ENCODE measurements at regions not wholly inside any gene's neighbourhood (a gene's known extent, or its start where the extent isn't known, plus 50 kb on each side); places are given as distances from the start of the nearest gene placed in this dataset.

DNA sequence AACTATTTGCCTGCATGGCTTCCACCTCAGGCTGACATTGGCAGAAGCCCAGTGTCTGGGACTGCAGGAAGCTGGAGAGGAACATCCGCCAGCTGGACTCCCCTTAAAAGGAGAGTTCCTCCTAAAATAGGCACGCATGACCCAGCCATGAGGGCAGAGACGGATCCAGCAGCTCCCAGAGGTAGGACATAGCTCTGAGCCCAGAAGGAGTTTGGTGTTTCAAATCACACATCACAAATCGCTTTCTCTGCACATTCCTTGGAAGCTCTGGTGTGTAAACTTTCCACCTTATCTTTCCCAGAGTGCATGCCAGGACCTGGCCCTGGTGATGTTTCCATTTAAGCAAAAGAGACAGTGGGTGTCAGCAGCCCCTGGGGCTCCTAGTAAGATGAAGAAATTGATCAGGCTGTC, 231.1 kb upstream of the CDH5 start:
- DNase-seq = peak; percentile 55

DNA sequence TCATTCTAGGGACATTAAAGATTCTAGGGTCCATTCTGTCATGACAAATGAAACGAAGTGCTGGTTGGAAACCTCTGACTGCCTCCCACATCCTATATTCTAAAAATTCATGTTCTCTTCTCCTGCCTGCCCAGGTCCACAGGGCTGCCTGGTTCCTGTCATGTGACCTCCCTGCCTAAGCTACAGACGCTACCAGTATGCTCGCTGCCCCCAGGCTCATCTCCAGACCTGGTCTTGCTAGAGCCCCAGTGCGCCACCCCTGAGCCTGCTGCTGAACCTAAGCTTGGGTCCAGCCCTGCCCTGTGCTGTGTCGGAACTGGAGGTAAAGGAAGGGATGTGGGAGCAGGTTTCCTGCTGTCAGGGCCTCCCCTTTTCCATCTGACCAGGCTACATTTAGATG, 231.6 kb upstream of the CDH5 start:
- DNase-seq = no peak

DNA sequence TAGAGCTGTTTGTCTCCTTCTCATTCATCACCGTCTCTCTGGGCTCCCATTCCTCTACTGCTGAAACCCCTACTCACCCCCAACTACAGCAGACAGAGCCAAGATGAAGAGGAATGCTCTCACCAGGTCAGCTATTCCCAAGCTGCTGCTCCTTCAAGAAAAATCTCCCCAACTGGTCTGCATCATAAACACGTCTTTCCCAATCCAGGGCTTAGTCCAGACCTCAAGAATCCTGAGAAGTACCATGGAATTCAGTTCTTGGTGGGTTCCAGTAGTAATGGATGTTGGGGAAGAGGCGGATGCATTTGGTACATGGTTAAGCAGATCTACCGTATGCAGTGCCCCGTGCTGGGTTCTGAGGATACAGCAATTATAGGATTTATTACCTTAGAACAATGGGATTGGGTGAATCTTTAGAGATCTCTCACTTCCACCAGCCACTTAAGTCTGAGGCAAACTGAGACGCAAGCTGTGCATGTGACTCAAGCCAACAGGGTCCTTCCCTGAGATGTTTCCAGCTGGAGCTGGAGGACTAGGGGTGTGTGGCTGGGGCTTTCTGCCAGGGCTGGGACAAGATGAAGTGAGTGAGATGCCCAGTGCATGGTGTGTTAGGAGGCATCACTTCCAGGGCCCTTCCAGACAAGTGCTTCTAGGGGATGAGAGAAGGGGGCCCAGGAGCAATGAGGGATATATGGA, 232.7 kb upstream of the CDH5 start:
- DNase-seq = peak; percentile 72

DNA sequence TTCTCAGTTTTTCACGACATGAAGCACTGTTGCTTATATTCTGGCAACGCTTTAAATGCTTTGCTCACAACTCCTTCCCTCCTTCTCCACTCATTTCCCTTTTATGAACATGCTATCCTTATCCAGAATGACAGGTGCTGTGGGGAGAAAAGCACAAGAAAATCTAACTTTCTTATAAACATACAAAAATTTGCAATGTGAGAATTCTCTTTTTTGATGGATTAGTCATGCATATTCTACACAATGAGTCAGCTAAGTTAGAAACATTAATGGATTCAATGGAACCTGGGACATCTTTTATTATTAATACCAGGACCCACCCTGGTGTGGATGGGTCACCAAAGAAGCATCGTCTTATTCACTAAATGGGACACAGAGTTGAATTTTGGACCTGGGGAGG, 234.6 kb upstream of the CDH5 start:
- DNase-seq = peak; percentile 73

DNA sequence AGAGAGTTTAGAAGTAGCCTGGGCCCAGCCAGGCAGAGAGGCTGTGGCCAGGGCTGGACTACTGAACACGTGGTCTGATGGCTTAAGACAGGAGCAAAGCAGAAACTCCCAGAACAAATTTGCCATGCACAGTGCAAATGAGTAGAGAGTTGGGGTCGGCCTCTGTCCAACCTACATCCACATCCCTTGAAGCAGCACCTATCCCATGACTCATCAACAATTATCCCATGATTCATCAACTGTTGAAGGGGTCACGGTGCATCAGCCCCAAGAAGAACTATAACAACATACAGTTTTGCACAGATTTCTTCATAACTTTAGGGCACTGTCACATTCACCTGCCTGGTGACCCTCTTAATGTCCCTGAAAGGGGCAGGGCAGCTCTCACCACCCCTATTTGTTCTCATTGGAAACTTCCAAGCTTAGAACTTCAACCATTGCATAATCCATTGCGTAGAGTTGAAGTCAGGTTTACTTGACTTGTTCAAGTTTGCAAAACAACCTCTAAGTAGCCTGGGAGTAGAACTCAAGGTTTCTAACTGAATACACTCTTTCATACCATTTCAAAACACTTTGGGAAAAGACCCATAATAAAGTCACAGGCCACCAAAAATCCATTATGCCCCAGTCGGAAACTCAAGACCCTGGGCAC, 235.2 kb upstream of the CDH5 start:
- peak; percentile 80 for DNase-seq

DNA sequence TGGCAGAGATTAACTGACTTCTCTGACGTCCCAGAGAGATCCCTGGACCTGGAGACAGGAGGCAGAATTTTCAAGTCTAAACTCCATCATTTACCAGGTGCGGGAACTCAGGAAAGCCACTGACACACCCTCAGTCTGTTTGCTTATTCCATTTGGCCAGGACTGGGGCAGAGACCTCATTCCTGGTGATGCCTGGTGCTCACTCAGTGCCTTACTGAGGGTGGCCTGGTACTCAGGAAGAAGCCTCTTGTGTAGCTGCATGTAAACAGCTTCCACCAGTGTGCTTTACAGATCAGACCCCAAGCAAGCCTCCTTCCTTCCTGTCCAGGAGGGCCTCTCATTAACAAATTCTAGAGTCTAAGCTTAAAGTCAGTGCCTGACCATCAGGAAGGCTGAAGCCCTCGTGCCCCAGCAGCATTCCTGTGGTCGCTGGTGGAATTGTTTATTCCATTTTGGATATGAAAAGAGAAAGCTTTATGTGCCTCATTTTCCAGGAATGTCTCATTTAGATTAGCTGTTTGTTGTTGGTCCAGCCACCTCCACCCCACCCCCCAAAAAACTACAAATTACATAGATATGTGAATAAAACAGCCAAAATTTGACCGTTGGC, 236.1 kb upstream of the CDH5 start:
- DNase-seq = peak; percentile 66

DNA sequence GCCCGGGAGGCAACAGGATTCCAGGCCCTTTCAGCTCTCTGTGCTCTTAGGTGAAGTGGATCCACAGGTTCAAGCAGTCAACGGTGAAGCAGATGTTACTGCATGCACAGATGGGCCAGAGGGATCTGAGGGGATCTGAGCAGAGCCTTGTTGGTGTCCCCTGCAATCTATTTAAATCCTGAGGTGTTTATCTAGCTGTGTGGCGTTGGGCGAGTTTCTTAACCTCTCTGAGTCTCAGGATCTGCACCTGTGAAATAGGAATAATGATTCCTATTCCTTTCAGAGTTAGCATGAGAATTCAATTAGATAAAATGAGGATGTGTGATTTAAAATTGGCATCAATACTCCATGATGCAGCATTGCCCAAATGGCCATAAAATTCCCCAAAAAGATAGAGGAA, 237.3 kb upstream of the CDH5 start:
- DNase-seq = no peak

DNA sequence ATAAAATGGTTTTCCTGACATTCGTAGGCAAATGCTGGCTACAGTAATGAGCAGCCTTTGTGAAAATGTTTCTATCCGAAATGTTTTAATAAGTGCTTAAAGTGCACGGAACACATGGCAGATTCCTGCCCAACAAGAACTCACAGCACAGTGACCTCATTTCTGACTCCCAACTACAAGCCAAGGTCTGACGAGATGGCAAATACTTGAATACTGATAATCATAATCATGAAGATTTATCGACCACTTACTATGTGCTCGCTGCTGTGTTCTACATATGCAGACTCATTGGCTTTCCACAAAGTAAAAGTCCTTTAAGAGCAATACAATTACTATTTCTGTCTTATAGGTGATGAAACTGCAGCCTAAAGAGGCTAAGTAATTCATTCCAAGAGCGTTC, 238.1 kb upstream of the CDH5 start:
- peak; percentile 51 for DNase-seq

DNA sequence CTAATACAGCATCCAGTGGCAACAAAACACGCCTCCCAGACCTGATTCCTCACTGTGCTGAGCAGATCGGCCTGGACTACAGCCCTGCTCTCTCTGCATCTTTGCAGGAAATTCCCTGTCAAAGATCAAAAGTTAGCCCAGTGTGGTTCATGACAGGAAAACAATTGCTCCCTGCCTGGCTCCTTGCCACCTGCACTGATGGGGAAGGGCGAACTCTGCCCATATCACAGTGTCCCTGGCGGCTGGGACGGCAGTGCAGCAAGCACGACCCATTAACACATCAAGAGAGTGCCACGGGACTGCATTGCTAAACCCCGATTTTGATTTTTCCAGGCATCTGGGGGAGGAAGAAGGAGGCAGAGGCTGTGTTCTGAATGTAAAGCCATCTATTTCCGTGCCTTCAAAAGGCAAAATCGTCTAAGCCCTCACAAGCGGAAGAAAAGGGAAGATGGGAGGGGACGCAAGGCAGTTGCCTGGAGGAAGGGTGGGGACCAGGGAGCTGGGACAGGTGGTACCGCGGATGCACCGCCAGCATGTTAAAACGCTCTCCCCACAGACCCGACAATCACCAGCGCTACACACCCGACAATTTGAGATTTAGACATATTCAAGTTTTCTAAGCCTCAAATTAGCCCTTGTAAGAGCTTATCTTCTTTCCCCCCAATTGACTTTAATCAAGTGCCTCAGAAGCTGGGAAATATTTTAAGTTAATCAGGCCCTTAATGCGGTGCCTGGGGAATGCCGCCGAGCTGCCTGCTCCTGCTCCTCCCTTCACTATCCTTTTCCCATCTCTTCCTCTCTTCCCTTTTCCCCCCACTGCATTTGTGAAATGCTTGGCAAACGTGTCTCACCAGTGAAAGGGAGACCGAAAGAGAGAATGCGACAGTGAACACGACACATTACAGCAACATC, 238.8 kb upstream of the CDH5 start:
- peak; percentile 42 for DNase-seq

DNA sequence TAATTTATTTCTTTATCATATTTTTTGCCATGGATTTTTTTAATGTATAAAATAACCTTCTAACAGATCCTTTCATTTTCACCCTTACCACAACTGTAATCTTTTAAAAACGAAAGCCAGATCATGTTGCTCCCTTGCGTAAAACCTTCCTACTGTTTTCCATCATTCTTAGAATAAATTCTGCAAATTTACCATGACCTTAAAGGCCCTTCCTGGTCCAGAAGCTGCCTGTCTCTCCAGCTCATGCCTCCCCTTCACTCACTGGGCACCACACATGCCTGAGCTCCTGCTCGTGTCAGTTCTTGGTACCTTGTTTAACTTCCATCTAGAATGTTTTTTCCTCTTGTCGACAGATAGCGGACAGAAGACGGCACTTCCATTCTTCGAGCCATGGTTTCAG, 245.0 kb upstream of the CDH5 start:
- DNase-seq = no peak

DNA sequence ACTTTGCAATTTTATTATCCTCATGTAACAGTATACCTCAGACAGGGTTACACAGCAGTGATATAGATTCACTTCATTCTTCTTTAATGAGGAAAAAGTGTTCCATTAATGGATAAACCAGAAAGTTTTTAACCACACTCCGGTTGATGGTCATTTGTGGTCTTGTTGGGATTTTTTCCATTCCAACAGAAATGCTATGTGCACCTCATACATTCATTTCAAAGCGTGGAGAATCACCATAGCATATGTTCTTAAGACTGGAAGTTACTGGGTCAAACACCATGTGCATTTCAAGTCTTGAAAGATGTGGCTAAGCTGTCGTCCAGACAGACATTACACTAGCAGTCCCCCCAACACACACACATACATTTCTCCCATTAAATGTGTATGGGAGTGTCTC, 245.8 kb upstream of the CDH5 start:
- peak; percentile 88 for DNase-seq

DNA sequence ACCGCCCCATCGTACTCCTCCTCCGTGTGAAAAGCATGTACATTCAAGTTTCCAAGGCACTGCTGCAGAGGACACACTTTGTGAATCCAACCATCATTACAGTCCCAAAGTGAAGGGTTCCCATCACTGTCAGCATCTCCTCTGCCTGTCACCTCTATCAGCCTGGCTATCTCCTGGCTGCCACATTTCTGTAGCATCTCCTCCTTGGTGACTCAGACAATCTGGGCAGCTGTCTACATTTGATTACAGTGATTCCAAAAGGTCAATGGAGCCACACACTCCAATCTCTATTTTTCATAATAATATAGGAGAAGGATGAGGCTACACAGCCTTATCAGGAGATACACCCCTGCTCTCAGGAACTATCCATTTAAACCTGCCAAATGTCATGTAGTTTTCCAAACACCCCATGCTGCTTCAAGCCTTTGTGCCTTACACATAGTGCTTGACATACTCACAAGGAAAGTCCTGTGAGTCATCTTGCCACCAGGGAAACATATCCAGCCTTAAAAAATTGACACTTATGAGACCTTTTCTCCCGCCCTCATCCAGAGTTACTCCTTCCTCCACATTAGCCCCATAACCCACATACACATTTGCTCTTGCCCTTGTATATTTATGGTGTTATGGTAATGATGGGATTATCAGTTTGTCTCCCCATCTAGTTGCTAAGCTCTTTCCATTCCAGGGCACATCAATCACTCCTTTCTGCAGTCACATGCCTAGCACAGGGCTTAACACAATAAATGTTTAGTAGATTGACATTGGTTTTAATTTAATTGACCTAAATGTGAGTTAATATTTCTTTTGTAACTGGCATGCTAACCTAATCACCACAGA, 250.1 kb upstream of the CDH5 start:
- peak; percentile 82 for DNase-seq

DNA sequence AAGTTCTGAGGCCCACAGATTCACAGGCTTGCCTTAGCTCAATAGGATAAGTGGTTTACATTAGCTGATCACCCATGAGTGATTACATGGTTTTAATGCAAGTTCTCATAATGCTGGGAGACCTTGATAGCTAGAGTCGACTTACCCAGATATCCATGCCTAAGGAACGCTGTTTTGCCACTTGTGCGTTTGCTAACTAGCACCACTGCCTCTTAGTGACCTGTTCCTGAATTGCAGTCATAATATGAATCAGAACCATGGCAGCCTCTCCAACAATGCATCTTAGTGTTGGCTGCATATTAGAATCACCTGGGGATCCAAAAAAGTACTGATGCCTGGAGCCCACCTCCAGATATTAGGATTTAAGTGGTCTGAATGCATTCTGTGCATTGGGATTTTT, 251.1 kb upstream of the CDH5 start:
- no peak for DNase-seq

DNA sequence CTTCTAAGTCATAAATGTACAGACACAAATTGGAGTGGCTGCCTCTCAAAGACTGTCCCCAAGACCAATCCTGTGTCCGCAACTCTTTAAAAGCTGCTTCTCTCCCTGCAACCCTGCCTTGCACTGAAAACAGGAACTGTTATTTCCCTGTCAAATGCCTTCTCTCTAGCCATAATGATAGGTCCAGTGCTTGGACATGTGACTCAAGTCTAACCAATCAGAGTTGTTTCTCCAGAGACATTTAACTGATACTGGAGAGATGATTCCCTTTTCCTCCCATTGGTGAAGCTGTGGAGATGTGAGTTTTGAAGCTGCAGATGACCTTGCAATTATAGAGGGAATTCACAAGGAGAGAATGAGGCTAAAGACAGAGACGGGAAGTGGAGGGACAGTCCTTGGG, 253.3 kb upstream of the CDH5 start:
- no peak for DNase-seq

DNA sequence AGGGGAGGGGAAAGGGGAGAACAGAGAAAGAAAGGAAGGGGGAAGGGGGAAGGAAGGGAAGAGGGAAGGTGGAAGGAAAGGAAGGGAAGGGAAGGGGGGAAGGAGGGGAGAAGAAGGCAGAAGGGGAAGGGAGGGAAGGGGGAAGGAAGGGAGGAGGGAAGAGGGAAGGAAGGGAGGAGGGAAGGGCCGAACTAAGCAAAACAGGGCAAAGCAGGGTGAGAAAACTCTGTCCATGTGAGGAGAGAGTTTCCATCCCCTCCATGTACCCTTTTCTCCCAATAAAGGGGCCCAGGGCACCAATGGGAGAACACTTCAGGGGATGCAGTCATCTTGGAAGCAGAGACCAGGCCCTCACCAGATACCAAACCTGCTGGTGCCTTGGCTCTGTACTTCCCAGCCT, 256.8 kb upstream of the CDH5 start:
- no peak for DNase-seq

DNA sequence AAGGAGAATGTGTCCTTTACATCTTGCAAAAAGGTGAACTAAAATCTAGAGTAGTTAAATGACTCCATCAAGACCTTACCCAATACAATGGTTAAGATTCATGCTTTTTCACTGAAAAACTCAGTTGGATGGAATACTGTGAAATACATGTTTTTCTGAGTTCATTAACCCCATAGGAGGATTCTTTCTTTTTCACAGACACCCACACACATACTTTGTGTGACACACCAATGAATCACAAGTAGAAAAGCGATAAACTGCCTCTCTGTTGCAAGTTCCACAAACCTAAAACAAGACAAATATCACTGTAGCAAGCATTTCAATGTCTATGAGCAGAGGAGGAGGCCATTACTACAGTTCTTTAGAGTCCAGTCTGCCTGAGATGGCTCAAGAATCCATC, 258.8 kb upstream of the CDH5 start:
- DNase-seq = peak; percentile 94

DNA sequence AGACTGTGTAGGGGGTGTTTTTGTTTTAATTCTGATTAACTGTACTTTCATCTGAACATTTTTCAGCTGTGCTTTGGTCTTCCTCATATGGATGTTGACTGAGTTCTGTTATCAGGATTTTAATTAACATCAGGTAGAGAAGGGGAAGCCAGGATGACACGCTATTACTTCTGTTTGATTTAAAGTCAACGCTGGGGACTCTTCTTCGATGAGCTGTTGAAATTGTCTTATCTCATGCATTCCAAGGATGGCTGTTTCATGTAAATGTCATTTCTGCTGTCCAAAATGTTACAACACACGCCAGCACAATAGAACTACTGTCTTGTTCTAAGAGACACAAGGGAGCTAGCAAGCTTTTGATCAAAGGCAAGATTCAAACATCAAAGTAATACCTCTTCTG, 263.3 kb upstream of the CDH5 start:
- DNase-seq = peak; percentile 72

DNA sequence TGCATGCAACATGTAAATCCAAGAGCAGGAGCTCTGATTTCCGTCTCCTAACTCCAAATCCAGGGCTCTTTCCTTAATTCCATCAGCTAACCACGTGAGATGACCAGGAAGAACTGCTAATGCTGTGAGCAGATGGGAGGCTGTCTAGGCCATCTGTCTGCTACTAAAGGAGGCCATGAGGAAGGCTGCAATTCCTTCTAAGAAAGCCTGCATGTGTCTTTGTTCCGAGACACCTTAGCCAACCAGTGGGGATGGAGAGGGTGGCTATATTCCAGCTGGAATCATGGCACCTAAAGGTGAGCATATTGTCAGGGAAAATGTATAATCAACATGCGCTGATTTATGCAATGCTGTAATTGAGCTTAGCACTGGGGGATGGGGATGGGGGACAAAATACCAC, 267.2 kb upstream of the CDH5 start:
- DNase-seq = no peak

DNA sequence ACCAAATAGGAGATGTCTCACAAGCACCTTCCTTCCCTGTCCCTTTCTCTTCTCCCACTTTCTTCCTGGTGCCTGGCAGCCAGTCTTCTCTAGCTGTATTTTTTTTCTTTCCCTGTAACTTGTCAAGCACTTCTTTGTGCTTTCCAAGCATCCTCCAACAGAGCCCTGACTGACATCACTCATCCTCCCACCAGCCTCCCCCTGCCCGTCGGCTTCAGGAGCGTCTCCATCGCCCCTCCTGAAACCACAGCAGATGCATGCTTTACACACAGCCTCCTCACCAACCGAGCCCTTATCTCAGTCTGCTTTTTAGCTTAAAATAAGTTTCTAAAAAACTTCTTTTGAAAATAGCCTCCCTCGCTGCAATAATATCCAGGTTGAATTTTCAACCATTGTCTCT, 268.7 kb upstream of the CDH5 start:
- no peak for DNase-seq

DNA sequence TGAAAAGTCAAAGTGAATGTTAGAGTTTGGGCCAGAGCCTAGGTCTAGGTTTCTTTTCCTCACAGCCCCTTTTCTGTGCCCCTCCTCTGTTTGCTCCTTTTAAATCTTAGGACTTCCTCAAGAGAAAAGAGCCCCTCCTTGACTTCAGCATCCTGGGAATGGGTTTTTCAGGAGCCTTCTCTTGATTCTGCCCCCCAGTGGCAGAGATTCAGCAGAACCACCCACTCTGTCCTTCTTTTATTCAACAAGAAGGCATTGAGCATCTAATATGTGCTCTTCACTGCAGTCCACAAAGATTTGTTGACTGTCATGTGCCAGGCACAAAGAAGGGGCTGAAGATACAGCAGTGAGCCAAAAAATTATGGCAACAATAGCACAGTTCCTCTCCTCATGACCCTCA, 270.8 kb upstream of the CDH5 start:
- no peak for DNase-seq

DNA sequence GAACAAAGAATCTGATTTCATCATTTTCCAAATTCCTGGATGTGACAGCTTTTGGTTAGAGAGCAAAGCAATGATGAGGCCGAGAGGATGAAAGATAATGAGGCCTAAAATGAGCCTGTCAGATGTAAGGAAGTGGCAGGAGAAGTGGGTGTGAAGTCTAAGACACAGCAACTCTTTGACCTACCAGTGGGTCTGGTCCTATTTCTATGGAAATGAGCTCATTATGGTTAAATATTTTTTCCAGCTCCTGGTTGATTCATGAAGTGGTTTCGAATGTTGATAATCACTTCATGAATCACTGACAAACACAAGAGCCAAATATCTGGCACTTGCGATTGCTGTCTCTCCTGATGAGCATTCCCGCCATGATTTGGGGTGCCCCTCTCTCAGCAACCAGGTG, 273.3 kb upstream of the CDH5 start:
- DNase-seq = peak; percentile 88

DNA sequence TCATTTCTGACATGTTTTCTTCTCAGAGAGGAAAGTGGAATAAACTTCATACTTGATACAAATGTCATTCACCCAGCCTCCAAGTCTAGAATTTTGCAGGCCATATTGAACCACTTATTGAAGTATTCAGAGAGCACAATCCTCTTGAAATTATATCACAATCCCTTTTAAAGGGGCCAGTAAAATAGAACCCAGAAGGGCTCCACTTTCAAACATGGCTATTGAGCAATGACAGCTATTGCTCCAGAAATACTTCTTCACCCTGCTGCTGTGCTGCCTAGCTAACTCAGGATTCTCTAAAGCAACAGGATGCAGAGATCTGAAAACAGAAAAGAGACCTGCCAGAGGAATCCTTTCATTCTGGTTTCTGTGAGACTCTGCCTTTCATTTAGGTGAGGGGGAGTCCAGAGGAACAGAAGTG, 275.0 kb upstream of the CDH5 start:
- peak; percentile 66 for DNase-seq

DNA sequence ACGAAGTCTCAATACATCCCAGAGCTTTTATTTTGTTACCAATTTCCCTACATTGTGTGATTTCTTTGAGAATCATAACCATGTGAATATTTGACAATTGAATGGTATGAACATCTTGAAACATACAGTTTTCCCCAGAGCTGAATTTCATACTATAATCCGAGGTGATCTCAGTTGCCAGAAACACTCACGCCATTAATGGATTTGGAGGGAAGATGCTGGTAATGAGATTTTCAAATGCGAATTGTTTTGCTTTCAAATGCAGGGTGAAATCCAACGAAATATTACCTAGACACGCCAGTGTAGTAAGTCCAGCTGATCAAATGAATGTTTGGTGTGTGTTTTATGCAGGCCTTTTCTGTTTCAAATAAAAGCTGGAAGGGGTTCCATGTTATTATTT, 277.8 kb upstream of the CDH5 start:
- no peak for DNase-seq

Data from fibroblast of skin of right biceps (primary cell).